Anterior cingulate cortex (tissue), 58 donors: ENCODE measurements at regions not wholly inside any gene's neighbourhood (a gene's known extent, or its start where the extent isn't known, plus 50 kb on each side); places are given as distances from the start of the nearest gene placed in this dataset.

Source experiments
- DNase-seq, 58 donors: peaks; one replicate each; lab custom pipeline; 2025; lab: John Stamatoyannopoulos, UW

- no peak for DNase-seq
Observed at GRCh38 chr5:174189654-174190541, 144.4 kb downstream of the NSG2 start.

- no peak for DNase-seq
Observed at GRCh38 chr5:174191076-174191475, 145.6 kb downstream of the NSG2 start.

- DNase-seq = no peak
Observed at GRCh38 chr5:174191850-174192655, 146.5 kb downstream of the NSG2 start.

GRCh38 chr5:174192901-174193300, 147.4 kb downstream of the NSG2 start:
- no peak for DNase-seq

- DNase-seq = no peak
Observed at GRCh38 chr5:174195517-174195916, 150.0 kb downstream of the NSG2 start.

GRCh38 chr5:174197929-174198328, 152.4 kb downstream of the NSG2 start:
- no peak for DNase-seq

GRCh38 chr5:174198541-174198940, 153.0 kb downstream of the NSG2 start:
- DNase-seq = no peak

GRCh38 chr5:174202996-174203395, 157.5 kb downstream of the NSG2 start:
- DNase-seq = no peak

- peak in 1 of 58 donors; percentile 12 for DNase-seq
Observed at GRCh38 chr5:174204535-174205313, 159.2 kb downstream of the NSG2 start.

GRCh38 chr5:174205939-174206338, 160.4 kb downstream of the NSG2 start:
- no peak for DNase-seq

- DNase-seq = peak in 1 of 58 donors; percentile 8
Observed at GRCh38 chr5:174210596-174211276, 165.2 kb downstream of the NSG2 start.

GRCh38 chr5:174211277-174211626, 165.7 kb downstream of the NSG2 start:
- DNase-seq = no peak

- no peak for DNase-seq
Observed at GRCh38 chr5:174217527-174217926, 172.0 kb downstream of the NSG2 start.

- DNase-seq = no peak
Observed at GRCh38 chr5:174218162-174218561, 172.7 kb downstream of the NSG2 start.

- no peak for DNase-seq
Observed at GRCh38 chr5:174220417-174220816, 174.9 kb downstream of the NSG2 start.

- DNase-seq = no peak
Observed at GRCh38 chr5:174221436-174221835, 175.9 kb downstream of the NSG2 start.

- DNase-seq = no peak
Observed at GRCh38 chr5:174221946-174222345, 176.4 kb downstream of the NSG2 start.

GRCh38 chr5:174222891-174223290, 177.4 kb downstream of the NSG2 start:
- no peak for DNase-seq

- no peak for DNase-seq
Observed at GRCh38 chr5:174223355-174223754, 177.8 kb downstream of the NSG2 start.

GRCh38 chr5:174229068-174229467, 183.6 kb downstream of the NSG2 start:
- DNase-seq = no peak
